ENCODE measurements at regions not wholly inside any gene's neighbourhood (a gene's known extent, or its start where the extent isn't known, plus 50 kb on each side); places are given as distances from the start of the nearest gene placed in this dataset.

DNA sequence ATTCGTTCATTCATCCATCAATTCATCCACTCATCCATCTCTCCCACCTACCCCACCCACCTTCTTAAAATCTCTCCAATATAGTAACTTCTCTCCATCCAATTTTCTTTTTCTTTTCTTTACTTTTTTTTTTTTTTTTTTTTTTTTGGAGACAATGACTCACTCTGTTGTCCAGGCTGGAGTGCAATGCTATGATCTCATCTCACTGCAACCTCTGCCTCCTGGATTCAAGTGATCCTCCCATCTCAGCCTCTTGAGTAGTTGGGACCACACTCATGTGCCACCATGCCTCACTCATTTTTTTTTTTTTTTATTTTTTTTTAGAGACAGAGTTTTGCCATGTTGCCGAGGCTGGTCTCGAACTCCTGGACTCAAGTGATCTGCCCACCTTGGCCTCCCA lies 118.4 kb downstream of the SUDS3 start:
- H3K27me3 ChIP-seq = no peaks in the 10 kb centered on the region
- intact Hi-C loops (cut with DNase I) = no loop called here
- H3K9me3 ChIP-seq = no peaks in the 10 kb centered on the region
- no peaks in the 10 kb centered on the region for H3K4me1 ChIP-seq
- FAIRE-seq (no peak), DNase-seq (no peak), ATAC-seq (no peak)
- H3K36me3 ChIP-seq = no peaks in the 10 kb centered on the region
- H3K4me3 ChIP-seq = no peak overlapping the region
- 78 to 83% methylated on average over 3 of the region's 3 CpGs for WGBS, 2 donors
- H3K27ac ChIP-seq = no peak overlapping the region
- TF ChIP-seq, protein P1, sequence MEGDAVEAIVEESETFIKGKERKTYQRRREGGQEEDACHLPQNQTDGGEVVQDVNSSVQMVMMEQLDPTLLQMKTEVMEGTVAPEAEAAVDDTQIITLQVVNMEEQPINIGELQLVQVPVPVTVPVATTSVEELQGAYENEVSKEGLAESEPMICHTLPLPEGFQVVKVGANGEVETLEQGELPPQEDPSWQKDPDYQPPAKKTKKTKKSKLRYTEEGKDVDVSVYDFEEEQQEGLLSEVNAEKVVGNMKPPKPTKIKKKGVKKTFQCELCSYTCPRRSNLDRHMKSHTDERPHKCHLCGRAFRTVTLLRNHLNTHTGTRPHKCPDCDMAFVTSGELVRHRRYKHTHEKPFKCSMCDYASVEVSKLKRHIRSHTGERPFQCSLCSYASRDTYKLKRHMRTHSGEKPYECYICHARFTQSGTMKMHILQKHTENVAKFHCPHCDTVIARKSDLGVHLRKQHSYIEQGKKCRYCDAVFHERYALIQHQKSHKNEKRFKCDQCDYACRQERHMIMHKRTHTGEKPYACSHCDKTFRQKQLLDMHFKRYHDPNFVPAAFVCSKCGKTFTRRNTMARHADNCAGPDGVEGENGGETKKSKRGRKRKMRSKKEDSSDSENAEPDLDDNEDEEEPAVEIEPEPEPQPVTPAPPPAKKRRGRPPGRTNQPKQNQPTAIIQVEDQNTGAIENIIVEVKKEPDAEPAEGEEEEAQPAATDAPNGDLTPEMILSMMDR (IDR thresholded peaks at IDR 0.05) = no peak

GRCh38 chr12:118495296-118495695 lies 118.9 kb downstream of the SUDS3 start:
- ATAC-seq = no peak
- H3K27me3 ChIP-seq = no peaks in the 10 kb centered on the region
- WGBS, 2 donors = 61 to 68% methylated on average over 2 of the region's 2 CpGs
- no peaks in the 10 kb centered on the region for H3K36me3 ChIP-seq
- FAIRE-seq = no peak
- H3K27ac ChIP-seq = no peak overlapping the region
- TF ChIP-seq, protein P1 (IDR thresholded peaks at IDR 0.05) = no peak
- no peaks in the 10 kb centered on the region for H3K4me1 ChIP-seq
- intact Hi-C loops (cut with DNase I) = no loop called here
- no peak for DNase-seq
- no peak overlapping the region for H3K4me3 ChIP-seq
- no peaks in the 10 kb centered on the region for H3K9me3 ChIP-seq

- DNase-seq (peak in 3 of 6 donors; percentile 8 to 51 (median 17)), ATAC-seq (peak; percentile 43 to 90 (median 80)), FAIRE-seq (no peak)
- Histone ChIP-seq H3K27ac (no peak overlapping the region), H3K36me3 (no peaks in the 10 kb centered on the region), H3K4me3 (no peak overlapping the region), H3K27me3 (no peaks in the 10 kb centered on the region), H3K4me1 (no peaks in the 10 kb centered on the region), H3K9me3 (no peaks in the 10 kb centered on the region)
- intact Hi-C loops (cut with DNase I) = no loop called here
- TF ChIP-seq, protein P1 (IDR thresholded peaks at IDR 0.05) = no peak
- WGBS, 2 donors = 31 to 49% methylated on average over 3 of the region's 3 CpGs
Measured at GRCh38 chr12:118498171-118498570, 121.8 kb downstream of the SUDS3 start.

GRCh38 chr12:118500299-118500698 lies 123.9 kb downstream of the SUDS3 start:
- Histone ChIP-seq H3K9me3 (no peaks in the 10 kb centered on the region), H3K27ac (no peak overlapping the region), H3K36me3 (no peaks in the 10 kb centered on the region), H3K4me3 (no peak overlapping the region), H3K4me1 (no peaks in the 10 kb centered on the region), H3K27me3 (no peaks in the 10 kb centered on the region)
- intact Hi-C loops (cut with DNase I) = no loop called here
- no peak for ATAC-seq
- WGBS, 2 donors = 80 to 92% methylated on average over 7 of the region's 7 CpGs
- DNase-seq = no peak
- no peak for FAIRE-seq
- TF ChIP-seq, protein P1 (IDR thresholded peaks at IDR 0.05) = no peak

GRCh38 chr12:118501489-118501888 lies 125.1 kb downstream of the SUDS3 start:
- H3K4me1 ChIP-seq = no peaks in the 10 kb centered on the region
- ATAC-seq (no peak), FAIRE-seq (no peak), DNase-seq (no peak)
- WGBS, 2 donors = 59 to 65% methylated on average over 3 of the region's 3 CpGs
- intact Hi-C loops (cut with DNase I) = no loop called here
- no peaks in the 10 kb centered on the region for H3K9me3 ChIP-seq
- no peaks in the 10 kb centered on the region for H3K36me3 ChIP-seq
- no peak overlapping the region for H3K27ac ChIP-seq
- TF ChIP-seq, protein P1 (IDR thresholded peaks at IDR 0.05) = no peak
- H3K4me3 ChIP-seq = no peak overlapping the region
- no peaks in the 10 kb centered on the region for H3K27me3 ChIP-seq

Data from pancreas (tissue), 10 donors.